ENCODE measurements at regions not wholly inside any gene's neighbourhood (a gene's known extent, or its start where the extent isn't known, plus 50 kb on each side); places are given as distances from the start of the nearest gene placed in this dataset.
"Not testable (repeated sequence)": the region's sequence is repeated elsewhere in the genome, so short reads cannot be mapped to it uniquely, and the experiment has no call there.

GRCh38 chr6:94859924-94860323, 717.4 kb upstream of the MANEA start:
- TF ChIP-seq CTCF (IDR thresholded peaks at IDR 0.05), result no peak
- DNase-seq, result no peak
- Mint-ChIP-seq H3K4me3 (no peak overlapping the region), H3K27ac (no peak overlapping the region), H3K36me3 (ENCODE audit: low read depth) (no peaks in the 10 kb centered on the region), H3K9me3 (peaks cover 3% of the 10 kb centered on the region), H3K27me3 (ENCODE audit: low read depth, poor library complexity) (no peaks in the 10 kb centered on the region), H3K4me1 (no peaks in the 10 kb centered on the region)

GRCh38 chr6:94856999-94857398, 720.3 kb upstream of the MANEA start:
- H3K9me3 Mint-ChIP-seq, result peaks cover 24% of the 10 kb centered on the region
- not testable (repeated sequence) for H3K27ac Mint-ChIP-seq; H3K4me3 Mint-ChIP-seq; DNase-seq; H3K27me3 Mint-ChIP-seq (ENCODE audit: low read depth, poor library complexity); H3K36me3 Mint-ChIP-seq (ENCODE audit: low read depth); H3K4me1 Mint-ChIP-seq

- not testable (repeated sequence) for H3K27ac Mint-ChIP-seq; H3K4me1 Mint-ChIP-seq; H3K27me3 Mint-ChIP-seq (ENCODE audit: low read depth, poor library complexity); H3K36me3 Mint-ChIP-seq (ENCODE audit: low read depth); DNase-seq; H3K4me3 Mint-ChIP-seq
- H3K9me3 Mint-ChIP-seq, result peaks cover 35% of the 10 kb centered on the region
These were observed 726.0 kb upstream of the MANEA start for GRCh38 chr6:94851329-94851728.

GRCh38 chr6:94845742-94846141, 731.6 kb upstream of the MANEA start:
- Mint-ChIP-seq H3K27ac (no peak overlapping the region), H3K4me3 (no peak overlapping the region), H3K9me3 (peaks cover 2% of the 10 kb centered on the region), H3K36me3 (ENCODE audit: low read depth) (no peaks in the 10 kb centered on the region), H3K27me3 (ENCODE audit: low read depth, poor library complexity) (no peaks in the 10 kb centered on the region), H3K4me1 (no peaks in the 10 kb centered on the region)
- no peak for TF ChIP-seq CTCF (IDR thresholded peaks at IDR 0.05)
- no peak for DNase-seq

GRCh38 chr6:94835264-94835663, 742.1 kb upstream of the MANEA start:
- Mint-ChIP-seq H3K9me3 (no peaks in the 10 kb centered on the region), H3K4me1 (no peaks in the 10 kb centered on the region), H3K27ac (no peak overlapping the region), H3K4me3 (no peak overlapping the region), H3K27me3 (ENCODE audit: low read depth, poor library complexity) (no peaks in the 10 kb centered on the region), H3K36me3 (ENCODE audit: low read depth) (no peaks in the 10 kb centered on the region)
- TF ChIP-seq CTCF (IDR thresholded peaks at IDR 0.05), result no peak
- no peak for DNase-seq

- H3K36me3 Mint-ChIP-seq (ENCODE audit: low read depth), result no peaks in the 10 kb centered on the region
- no peak for TF ChIP-seq CTCF (IDR thresholded peaks at IDR 0.05)
- no peaks in the 10 kb centered on the region for H3K9me3 Mint-ChIP-seq
- H3K4me1 Mint-ChIP-seq, result no peaks in the 10 kb centered on the region
- no peaks in the 10 kb centered on the region for H3K27me3 Mint-ChIP-seq (ENCODE audit: low read depth, poor library complexity)
- no peak for DNase-seq
- H3K4me3 Mint-ChIP-seq, result no peak overlapping the region
- H3K27ac Mint-ChIP-seq, result no peak overlapping the region
These were observed 763.5 kb upstream of the MANEA start for GRCh38 chr6:94813806-94814205.

GRCh38 chr6:94801344-94801743, 776.0 kb upstream of the MANEA start:
- TF ChIP-seq CTCF (IDR thresholded peaks at IDR 0.05), result no peak
- no peaks in the 10 kb centered on the region for H3K4me1 Mint-ChIP-seq
- no peak overlapping the region for H3K27ac Mint-ChIP-seq
- no peak for DNase-seq
- no peaks in the 10 kb centered on the region for H3K9me3 Mint-ChIP-seq
- no peaks in the 10 kb centered on the region for H3K27me3 Mint-ChIP-seq (ENCODE audit: low read depth, poor library complexity)
- H3K4me3 Mint-ChIP-seq, result no peak overlapping the region
- H3K36me3 Mint-ChIP-seq (ENCODE audit: low read depth), result no peaks in the 10 kb centered on the region
